Fibroblast of lung (primary cell): ENCODE measurements at regions not wholly inside any gene's neighbourhood (a gene's known extent, or its start where the extent isn't known, plus 50 kb on each side); places are given as distances from the start of the nearest gene placed in this dataset.

Experiments
- EZH2 ChIP-seq: IDR thresholded peaks from 2 replicates; pipeline ENCODE4 v1.5.1; 2012; ENCODE audit warnings: low read length, control low read depth, mild to moderate bottlenecking; ENCODE audit errors: missing control alignments
- TF ChIP-seq, protein P1 (sequence below), 2 donors: IDR thresholded peaks in 1 of 2; conservative IDR thresholded peaks in 1 of 2; 1 replicate in 1 of 2; 2 replicates in 1 of 2; pipeline ENCODE4 v1.5.1; 2011 to 2012; ENCODE audit warnings: low read length in 2 of 2, control low read depth in 1 of 2, inconsistent platforms in 1 of 2, low read depth in 1 of 2, mild to moderate bottlenecking in 1 of 2

DNA sequence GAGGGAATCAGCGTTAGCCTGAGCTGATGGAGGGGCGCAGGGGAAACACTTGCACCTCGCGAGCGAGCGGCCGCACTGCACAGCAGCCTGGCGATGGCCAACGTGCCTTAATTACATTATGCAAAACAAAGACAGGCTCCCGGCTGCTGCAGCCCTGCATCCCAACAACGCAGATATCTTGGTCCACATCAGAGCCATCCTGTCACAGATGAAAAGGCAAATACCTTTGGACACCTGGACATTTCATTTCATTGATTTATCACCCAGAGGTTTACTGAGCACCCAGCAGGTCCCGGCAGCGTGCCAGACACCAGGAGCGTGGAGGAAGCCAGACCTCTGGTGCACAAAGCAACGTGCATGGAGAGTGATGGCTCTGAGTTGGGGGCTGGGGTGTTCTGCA, 843.0 kb downstream of the TBC1D22A start:
- TF ChIP-seq, protein P1, sequence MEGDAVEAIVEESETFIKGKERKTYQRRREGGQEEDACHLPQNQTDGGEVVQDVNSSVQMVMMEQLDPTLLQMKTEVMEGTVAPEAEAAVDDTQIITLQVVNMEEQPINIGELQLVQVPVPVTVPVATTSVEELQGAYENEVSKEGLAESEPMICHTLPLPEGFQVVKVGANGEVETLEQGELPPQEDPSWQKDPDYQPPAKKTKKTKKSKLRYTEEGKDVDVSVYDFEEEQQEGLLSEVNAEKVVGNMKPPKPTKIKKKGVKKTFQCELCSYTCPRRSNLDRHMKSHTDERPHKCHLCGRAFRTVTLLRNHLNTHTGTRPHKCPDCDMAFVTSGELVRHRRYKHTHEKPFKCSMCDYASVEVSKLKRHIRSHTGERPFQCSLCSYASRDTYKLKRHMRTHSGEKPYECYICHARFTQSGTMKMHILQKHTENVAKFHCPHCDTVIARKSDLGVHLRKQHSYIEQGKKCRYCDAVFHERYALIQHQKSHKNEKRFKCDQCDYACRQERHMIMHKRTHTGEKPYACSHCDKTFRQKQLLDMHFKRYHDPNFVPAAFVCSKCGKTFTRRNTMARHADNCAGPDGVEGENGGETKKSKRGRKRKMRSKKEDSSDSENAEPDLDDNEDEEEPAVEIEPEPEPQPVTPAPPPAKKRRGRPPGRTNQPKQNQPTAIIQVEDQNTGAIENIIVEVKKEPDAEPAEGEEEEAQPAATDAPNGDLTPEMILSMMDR (conservative IDR thresholded peaks at IDR 0.05 in 1 of 2, IDR thresholded peaks at IDR 0.05 in 1 of 2; ENCODE audit: low read depth in 1 of 2, low read length in 2 of 2): no peak
- TF ChIP-seq EZH2: no peak
